Effector CD4-positive, alpha-beta T cell (primary cell): ENCODE measurements at regions not wholly inside any gene's neighbourhood (a gene's known extent, or its start where the extent isn't known, plus 50 kb on each side); places are given as distances from the start of the nearest gene placed in this dataset.

Source experiments
- DNase-seq: peaks from one replicate; pipeline ENCODE4 v3.0.0-alpha.2; 2020

DNA sequence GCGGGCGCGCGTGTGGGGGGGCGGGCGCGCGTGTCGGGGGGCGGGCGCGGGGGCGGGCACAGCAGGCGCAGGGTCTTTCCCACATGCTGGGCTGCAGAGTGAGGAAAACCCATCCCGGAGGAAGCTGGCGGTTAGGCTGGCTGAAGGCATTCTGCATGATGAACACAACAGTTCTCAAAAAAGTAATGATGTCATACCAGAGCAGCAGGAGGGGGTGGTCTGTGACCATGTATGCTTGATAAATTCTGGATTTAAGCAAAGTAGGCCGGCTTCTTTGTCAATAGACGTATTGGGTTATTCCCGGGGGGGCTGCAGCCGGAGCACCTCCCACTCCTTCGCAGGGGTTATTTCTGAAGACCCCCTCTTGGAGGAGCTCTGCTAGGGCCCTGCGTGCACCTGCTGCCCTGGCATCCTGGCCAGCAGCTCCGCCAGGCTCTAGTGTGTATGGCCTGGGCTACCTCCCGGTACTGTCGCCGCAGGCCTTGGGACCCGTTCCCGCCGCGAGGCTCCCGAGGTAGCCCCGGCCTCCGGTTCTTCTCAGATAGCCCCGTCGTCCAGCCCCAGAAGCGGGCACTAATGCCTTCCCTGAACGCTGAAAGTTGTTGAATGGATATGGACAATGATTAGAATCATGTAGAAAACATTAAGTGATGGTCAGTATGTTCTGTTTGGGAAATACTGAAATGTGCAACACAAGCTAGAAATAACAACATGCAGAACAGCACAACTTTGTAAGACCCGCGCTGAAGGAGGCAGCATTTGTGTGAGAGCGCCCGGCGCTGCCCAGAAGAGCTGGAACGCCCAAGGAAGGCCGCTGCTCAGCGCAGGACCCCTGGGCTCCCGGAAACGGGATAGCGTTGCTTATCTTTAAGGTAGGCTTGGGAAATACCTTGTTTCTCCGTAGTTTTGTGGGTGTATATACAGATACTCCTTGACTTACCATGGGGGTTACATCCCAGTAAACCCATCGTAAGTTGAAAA lies 101.4 kb upstream of the RAB6C start:
- no peak for DNase-seq

DNA sequence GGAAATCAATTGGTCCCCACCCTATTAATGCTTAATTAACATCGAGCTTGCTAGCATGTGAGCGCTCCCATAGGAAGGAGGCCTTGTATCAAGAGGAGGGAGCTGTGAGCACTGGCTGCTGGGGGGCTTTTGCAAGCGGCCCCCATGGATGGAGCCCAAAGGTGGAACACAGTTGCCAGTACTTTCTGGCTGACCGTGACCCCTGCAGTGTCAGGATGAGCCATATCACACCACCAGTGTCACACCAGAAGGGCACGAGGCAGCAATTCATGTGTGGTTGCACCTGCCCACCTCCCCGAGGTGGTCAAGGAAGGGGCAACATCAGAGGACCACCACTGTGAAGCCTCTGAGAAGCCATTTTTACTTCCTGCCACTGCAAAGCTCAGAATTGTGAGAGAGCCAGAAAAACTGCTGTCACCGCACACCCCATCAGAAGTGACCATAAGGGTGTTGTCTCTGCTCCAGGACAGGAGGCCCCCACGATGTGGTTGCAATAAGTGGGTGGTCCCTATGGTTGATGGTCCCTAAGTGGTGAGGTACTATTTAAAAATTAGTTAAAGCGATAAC lies 99.8 kb upstream of the RAB6C start:
- no peak for DNase-seq

DNA sequence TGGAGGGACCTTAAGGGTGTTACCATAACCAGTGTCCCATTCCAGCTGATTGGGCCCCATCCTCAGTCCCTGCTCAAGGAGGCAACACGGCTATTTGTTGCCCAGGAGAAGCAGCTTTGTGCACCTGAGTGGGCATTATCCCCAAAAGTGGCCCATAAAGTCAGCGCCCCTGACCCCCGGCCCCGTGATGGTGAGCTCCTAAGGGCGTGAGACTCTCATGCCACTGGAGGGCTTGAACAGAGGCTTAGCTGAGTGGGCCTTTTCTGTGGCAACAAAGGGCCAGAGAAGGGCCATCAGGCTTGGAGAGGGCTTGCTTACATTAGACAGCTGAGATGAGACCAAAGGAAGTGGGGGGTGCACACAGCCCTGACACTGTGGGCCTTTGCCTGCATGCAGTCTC lies 99.2 kb upstream of the RAB6C start:
- DNase-seq, result no peak

DNA sequence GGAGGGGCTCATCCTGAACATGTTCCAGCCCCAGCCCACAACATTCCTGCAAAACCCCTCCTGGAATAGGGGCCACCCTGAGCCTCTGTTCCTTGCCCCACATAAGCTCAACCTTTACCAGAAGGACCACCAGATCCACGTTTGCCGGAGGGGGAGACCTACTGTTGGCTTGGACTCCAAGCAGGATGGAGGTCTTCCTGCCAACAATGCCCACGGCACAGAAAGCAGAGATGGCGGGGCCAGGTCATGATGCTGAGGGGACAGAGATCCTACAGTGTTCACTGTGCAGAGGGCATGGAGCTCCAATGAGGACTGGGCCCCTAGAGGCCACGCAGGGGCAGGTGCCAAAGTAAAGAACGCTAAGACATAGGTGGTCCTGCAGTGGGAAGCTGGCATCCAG lies 98.5 kb upstream of the RAB6C start:
- DNase-seq, result no peak

DNA sequence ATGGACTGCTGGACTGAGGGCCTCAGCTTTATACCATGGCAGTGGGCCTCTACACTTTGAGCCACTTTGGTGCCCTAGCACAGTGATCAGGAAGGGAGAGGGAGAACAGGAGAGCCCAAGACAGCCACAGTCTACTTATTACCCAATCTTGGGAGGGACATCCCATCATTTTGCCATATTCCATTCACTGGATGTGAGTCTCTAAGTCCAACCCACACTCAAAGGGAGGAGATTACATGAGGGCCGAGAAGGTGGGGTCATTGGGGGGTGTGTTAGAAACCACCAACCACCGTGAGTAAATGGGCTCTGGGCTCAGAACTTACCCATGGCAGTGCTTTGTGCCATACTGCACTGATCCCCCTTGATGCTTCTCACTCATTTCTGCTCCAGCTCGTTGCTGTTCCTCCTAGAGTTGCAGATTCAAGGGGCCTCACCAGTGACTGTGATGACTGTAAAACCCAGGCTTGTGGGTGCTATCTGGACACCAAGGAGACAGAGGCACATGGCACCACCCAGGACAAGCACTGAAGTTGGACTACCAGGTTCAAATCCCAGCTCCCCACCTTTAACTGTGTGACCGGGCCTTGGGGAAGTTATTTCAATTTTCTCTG lies 97.6 kb upstream of the RAB6C start:
- no peak for DNase-seq

DNA sequence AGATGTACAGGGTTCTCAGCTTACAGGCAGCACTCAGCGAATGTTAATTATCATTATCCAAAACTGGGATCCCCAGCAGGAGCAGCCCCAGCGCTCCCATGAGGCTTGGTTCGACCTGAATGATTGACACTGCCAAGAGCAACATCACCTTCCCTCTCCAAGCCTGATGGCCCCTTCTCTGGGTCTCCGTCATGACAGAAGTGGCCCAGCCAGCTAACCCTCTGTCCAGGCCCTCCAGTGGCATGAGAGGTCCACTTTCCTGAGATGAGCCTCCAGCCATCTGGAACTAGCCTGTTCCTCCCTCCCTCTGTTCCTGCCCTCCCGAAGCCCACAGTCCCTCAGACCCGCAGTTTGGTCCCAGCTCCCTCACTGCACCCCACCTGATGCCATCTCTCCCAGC lies 97.0 kb upstream of the RAB6C start:
- DNase-seq, result no peak

DNA sequence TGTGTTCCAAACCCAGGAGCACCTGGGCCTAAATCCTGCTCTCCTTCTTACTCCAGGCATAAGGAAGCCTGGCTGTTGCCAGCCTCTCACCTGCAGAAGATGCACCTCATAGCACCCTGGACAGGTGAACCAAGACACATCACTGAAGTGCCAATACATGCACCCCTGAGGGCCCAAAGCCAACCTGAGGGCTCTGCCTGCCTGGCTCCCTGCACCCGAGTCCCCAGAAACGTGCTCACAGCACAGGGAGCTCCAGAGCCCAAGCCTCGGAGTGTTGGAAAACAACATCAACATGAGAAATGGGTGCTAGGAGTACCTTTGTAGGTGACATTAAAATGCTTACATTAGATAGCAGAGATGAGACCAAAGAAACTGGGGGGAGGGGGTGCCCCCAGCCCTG lies 96.3 kb upstream of the RAB6C start:
- no peak for DNase-seq

DNA sequence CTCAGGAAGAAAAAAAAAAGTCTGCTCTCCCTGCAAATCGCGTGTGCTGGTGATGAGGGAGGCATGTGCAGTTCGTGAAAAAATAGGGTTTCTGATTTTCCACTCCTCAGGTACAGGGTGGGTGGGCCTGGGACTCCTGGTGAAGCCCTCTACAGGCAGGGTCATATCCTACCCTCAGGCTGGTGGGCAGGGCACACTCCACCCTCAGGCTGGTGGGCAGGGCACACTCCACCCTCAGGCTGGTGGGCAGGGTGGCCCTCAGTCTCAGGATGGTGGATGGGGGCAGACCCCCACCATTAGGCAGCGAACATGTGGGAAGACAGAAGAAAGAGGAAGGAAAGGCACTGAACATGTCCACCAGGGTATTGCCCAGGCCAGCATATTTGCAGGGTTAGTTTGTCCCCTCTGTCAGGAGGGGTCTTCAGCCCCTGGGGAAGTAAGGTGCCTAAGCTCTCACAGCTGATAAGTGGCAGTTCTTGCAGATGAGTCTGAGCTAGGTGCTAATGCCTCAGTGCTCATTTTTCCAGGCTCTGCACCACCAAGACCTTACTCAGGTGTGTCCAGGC lies 95.2 kb upstream of the RAB6C start:
- no peak for DNase-seq

DNA sequence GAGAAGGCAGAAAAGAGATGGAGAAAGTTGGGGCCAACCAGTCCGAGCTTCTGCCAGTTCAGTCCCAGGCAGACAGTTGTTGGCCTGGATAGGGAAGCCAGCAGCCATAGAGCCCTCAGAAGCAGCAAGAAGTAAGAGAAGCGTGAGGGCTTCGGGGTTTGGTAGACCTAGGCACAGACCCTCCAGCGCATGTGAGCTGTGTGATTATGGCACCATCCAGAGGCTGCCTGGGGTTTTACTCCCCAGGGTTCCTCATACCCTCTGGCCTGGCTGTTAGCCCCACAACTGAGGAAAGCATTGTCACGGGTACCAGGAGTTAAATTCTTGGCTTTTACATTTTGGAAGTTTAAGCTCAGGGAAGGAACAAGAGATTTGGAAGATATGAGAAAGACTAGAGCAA lies 93.7 kb upstream of the RAB6C start:
- no peak for DNase-seq

DNA sequence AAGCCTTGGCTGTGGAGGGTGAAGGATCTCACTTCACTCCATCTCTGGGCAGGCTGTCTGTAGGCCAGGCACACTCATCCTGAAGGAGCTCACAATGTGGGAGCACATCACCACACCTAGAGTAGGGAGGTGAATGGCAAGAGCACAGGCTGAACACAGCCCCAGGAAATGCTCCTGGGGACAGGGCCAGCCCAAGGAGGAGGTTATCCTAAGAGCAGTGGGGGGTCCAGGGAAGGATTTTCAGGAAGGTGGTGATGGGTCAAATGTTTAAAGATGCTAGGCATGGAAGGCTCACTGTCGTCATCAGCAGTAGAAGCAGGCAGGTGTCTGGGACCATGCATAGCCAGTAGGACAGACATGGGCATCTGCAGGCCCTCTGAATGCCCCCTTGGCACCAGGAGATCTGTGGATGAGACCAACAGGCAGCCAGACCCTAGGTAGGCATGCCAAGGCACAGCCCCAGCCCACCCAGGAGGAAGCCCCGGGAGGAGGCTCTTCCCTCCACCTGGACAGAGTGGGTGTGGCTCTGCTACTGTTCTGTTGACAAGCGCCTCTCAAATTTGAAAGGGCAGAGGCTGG lies 91.7 kb upstream of the RAB6C start:
- no peak for DNase-seq

DNA sequence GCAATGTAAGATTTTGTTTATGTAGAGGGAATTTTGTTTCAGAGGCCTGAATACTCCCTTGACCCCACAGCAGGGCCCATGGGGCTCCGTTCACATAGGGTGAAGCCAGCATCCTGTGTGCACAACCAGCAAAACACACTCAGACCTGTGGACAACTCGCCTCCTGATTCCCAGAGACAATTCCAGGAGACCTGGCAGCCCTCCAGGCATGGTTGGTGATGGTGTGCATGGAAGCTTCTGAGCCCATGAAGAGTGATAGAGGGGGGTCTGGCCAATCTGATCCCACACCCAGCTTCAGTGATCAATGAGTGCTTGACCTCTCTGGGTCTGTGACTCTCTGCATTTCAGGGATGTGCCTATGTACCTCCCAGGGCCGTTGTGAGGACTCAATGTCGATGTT lies 91.0 kb upstream of the RAB6C start:
- no peak for DNase-seq

DNA sequence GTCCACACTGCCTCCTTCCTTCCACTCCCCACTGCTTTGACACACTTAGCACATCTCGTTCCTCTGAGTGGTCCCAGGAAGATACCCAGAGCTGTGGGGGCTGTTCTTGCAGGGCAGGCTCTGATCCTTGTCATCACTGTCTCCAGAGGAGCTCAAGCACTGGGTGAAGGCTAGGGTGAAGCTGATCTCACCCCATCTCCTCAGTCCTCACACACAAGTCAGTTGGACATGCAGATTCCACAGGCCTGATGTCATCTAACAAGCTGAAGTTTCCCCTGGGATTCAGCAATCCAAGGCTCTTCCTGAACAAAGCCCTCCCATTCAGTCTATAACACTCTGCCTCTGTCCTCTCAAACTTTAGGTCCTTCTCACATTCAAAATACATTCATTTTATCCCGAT lies 90.6 kb upstream of the RAB6C start:
- DNase-seq, result no peak

DNA sequence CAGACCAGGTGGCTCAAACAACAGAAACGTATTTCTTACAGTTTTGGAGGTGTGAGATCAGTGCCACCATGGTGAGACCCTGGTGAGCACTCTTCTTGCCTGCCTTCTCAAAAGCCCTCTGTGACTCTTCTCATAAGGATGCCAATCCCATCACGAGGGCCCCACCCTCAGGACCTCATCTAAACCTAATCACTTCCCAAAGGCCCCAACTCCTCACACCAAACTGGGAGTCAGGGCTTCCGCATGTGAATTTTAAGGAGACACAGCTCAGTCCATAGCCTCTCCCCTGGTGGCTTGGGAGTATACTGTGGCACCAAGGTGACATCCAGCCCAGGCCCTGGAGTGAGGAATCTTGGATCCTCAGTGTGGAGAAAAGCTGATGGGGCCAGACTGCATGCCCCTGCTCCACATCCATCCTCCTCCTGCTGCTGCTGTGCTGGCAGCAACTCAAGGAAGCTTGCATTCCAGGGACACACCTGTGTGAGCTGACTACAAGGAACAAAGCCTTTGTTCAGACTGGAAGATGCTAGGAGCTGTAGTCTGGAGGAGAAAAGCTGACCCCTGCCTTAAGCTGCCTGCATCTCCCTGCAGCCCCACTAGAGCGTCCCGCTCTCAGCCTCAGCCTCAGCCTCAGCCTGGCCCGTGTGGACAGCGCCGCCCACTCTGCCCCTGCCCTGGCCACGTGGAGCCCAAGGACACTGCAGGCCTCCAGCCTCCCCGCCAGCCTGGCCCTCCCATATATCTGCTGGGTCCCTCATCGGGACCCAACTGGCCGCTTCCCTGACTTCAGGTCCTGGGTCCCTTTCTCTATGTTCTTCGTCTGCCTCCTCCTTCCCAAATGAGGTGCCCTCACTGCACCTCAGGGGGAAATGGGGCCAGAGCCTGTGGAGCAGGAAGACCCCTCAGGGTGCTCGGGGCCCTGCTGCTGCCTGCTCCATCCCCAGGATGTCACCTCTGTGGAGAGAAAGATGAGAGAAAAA lies 87.8 kb upstream of the RAB6C start:
- DNase-seq, result no peak

DNA sequence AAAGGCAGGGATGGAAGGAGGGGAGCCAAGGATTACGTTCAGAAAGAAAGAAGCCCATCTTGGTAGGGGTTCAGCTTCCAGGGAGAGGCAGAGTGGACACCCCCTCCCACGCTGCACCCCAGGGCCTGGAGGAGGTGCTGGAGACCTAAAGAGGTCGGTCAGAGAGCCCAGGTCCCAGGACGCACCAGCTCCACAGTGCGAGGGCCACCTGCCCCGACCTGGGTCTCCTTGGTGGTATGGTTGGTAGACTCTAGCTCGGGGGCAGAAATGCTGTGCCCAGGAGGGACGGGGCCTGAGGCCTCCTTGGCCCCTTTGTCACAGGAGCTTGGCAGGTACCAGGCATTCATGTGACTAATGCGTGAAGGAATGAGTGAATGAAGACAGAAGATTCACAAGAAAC lies 87.1 kb upstream of the RAB6C start:
- DNase-seq, result no peak

DNA sequence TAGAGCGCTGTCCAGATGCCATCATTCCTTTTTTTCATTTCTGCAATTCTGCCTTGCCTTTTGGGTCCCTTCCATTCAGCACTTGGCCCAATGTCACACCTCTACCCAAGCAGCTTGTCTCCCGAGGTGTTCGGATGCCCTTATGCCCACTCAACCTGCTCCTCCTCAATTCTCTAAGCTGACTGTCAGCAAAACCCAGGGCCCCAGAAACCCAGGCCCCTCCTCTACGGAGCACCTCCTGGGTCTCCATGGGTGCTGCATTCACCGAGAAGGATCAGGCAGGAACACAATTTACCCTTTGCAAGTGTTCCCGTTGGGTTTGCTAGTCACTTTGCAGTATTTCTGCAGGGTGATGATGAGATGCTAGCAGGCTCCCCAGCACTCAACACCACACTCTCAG lies 86.7 kb upstream of the RAB6C start:
- DNase-seq, result no peak

DNA sequence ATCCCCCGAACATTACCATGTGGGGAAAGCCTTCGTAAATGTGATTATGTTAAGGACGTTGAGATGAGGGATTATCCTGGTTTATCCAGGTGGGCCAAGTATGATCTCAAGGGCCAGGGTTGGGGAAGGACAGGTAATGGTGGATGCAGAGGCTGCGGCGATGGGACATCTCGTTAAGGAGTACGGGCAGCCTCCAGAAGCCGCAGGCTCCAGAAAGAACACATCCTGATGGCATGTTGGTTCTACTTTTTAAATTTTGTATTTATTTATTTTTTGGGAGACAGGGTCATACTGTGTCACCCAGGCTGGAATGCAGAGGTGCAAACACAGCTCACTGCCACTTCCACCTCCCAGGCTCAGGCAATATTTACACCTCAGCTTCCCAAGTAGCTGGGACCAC lies 86.2 kb upstream of the RAB6C start:
- DNase-seq, result no peak

DNA sequence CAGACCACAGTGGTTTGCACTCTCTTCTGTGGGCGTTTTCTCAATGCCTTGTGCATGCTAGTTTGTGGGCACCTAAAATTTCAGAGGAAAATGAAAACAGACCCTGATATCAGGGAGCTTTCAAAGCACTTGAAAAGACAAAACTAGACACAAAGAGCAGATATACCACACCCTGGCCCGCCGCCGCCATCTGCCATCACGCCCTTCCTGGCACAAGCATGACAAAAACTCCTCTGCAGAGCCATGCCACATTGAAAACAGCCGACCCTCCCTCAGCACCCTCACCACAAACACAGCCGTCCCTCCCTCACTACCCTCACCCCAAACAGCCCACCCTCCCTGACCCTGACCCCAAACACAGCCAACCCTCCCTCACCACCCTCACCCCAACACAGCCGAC lies 84.8 kb upstream of the RAB6C start:
- no peak for DNase-seq

DNA sequence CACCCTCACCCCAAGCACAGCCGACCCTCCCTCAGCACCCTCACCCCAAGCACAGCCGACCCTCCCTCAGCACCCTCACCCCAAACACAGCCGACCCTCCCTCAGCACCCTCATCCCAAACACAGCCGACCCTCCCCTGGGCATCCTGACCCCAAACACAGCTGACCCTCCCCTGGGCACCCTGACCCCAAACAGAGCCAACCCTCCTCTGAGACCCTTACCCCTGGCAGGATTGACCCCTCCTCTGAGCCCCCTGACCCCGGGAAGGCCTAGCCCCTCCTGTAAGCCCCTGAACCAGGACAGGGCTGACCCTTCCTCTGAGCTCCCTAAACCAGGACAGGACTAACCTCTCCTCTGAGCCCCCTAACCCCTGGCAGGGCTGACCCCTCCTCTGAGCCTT lies 84.4 kb upstream of the RAB6C start:
- DNase-seq, result no peak

DNA sequence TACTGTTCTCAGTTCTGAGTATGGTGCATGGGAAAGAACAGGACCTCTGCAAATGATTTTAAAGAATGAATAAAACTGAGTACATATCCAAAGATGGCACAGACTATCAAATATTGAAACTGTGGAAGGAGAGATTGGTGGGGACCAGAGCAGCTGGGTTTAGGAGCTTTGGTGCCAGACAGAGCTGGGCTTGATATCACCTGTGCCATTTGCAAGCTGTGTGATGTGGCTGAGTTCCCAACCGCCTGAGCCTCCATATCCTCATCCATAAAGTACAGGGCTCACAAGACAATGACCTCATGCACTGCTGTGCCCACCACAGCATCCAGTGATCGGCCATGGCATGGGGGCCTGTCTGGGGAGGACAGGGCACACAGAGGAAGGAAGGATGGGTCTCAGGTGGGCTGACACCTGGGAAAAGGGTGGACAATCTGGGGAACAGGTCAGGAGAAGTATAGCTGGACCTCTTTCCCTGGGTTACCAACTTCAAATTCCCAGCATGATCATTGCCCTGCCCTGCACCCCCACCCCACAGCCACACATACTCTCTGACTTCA lies 83.9 kb upstream of the RAB6C start:
- no peak for DNase-seq

DNA sequence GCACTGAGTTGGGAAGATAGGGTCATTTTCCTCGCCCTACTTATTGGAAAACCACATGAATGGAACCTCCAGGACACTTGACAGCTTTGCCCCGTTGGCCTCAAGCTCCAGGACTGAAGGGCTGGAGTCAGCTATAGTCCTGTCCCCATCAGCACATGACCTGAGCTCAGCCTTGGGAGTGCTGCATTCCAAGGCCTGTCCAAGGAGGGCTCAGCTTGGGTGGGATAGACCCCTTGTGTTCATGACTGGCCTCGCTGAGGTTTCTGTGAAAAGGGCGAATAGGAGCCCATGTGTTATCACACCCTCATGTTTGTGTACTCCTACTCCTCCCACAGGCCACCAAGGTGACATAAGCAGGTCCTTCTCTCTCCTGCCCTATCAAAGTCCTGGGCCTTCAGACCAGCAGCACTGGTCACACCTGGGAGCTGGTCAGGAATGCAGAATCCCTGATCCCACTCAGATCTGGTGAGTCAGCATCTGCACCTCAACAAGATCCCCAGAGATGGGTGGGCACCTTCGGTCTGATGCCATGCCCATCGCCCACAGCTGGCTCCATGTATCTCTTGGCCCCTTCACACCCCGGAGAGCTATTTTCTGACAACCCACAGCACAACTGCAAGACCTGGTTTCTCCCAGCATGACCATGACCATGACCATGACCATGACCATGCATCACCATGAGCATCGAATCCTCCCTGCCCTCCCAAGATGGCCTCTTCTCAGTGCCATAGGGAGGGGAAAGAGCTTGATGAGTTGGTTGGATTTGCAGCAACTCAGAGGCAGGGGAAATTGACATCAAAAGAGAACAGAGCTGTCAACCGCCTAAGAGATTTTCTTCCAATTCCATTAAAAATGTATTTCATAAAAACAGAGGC lies 83.0 kb upstream of the RAB6C start:
- no peak for DNase-seq
